ENCODE measurements at regions not wholly inside any gene's neighbourhood (a gene's known extent, or its start where the extent isn't known, plus 50 kb on each side); places are given as distances from the start of the nearest gene placed in this dataset.

DNA sequence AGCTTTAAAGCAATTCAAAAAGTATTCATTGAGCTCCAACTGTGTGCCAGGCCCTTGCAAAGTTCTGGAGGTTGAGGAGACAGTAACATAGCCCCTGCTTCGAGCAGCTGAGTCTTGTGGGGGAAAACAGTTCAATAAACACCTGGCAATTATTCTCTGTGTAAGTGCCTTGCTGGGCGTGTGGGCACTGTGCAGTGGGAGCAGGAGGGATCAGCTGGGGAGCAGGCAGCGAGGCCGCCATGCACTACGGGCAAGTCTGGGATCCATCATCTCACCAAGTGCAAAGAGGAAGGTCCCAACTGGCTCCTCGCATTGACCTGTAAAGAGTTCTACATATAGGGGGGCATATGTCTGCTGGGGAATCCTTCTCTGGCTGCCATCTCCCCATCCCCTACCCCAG is 342.2 kb upstream of the HS6ST1 start (continued):
- TF ChIP-seq, protein P1, sequence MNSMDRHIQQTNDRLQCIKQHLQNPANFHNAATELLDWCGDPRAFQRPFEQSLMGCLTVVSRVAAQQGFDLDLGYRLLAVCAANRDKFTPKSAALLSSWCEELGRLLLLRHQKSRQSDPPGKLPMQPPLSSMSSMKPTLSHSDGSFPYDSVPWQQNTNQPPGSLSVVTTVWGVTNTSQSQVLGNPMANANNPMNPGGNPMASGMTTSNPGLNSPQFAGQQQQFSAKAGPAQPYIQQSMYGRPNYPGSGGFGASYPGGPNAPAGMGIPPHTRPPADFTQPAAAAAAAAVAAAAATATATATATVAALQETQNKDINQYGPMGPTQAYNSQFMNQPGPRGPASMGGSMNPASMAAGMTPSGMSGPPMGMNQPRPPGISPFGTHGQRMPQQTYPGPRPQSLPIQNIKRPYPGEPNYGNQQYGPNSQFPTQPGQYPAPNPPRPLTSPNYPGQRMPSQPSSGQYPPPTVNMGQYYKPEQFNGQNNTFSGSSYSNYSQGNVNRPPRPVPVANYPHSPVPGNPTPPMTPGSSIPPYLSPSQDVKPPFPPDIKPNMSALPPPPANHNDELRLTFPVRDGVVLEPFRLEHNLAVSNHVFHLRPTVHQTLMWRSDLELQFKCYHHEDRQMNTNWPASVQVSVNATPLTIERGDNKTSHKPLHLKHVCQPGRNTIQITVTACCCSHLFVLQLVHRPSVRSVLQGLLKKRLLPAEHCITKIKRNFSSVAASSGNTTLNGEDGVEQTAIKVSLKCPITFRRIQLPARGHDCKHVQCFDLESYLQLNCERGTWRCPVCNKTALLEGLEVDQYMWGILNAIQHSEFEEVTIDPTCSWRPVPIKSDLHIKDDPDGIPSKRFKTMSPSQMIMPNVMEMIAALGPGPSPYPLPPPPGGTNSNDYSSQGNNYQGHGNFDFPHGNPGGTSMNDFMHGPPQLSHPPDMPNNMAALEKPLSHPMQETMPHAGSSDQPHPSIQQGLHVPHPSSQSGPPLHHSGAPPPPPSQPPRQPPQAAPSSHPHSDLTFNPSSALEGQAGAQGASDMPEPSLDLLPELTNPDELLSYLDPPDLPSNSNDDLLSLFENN (IDR thresholded peaks at IDR 0.05; ENCODE audit: low read depth in 2 of 2, low read length in 2 of 2), result no peak
- TF ChIP-seq, protein P2, sequence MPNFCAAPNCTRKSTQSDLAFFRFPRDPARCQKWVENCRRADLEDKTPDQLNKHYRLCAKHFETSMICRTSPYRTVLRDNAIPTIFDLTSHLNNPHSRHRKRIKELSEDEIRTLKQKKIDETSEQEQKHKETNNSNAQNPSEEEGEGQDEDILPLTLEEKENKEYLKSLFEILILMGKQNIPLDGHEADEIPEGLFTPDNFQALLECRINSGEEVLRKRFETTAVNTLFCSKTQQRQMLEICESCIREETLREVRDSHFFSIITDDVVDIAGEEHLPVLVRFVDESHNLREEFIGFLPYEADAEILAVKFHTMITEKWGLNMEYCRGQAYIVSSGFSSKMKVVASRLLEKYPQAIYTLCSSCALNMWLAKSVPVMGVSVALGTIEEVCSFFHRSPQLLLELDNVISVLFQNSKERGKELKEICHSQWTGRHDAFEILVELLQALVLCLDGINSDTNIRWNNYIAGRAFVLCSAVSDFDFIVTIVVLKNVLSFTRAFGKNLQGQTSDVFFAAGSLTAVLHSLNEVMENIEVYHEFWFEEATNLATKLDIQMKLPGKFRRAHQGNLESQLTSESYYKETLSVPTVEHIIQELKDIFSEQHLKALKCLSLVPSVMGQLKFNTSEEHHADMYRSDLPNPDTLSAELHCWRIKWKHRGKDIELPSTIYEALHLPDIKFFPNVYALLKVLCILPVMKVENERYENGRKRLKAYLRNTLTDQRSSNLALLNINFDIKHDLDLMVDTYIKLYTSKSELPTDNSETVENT (CRISPR knock-in tag; IDR thresholded peaks at IDR 0.05), result no peak
- no peak for TF ChIP-seq ADNP (tag; IDR thresholded peaks at IDR 0.05)
- TF ChIP-seq, protein P3, sequence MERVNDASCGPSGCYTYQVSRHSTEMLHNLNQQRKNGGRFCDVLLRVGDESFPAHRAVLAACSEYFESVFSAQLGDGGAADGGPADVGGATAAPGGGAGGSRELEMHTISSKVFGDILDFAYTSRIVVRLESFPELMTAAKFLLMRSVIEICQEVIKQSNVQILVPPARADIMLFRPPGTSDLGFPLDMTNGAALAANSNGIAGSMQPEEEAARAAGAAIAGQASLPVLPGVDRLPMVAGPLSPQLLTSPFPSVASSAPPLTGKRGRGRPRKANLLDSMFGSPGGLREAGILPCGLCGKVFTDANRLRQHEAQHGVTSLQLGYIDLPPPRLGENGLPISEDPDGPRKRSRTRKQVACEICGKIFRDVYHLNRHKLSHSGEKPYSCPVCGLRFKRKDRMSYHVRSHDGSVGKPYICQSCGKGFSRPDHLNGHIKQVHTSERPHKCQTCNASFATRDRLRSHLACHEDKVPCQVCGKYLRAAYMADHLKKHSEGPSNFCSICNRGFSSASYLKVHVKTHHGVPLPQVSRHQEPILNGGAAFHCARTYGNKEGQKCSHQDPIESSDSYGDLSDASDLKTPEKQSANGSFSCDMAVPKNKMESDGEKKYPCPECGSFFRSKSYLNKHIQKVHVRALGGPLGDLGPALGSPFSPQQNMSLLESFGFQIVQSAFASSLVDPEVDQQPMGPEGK (CRISPR knock-in tag; IDR thresholded peaks at IDR 0.05; ENCODE audit: borderline replicate concordance), result no peak
- no peak for TF ChIP-seq HMG20B (CRISPR knock-in tag; IDR thresholded peaks at IDR 0.05)
